HFF-Myc (cell line): ENCODE measurements at regions not wholly inside any gene's neighbourhood (a gene's known extent, or its start where the extent isn't known, plus 50 kb on each side); places are given as distances from the start of the nearest gene placed in this dataset.

Experiments
- DNase-seq: peaks from one replicate; pipeline ENCODE4 v3.0.0-alpha.2; 2011; ENCODE audit warnings: low read depth; ENCODE audit errors: extremely low read depth
- H3K4me3 ChIP-seq: replicated peaks from 2 replicates; pipeline ENCODE4 v1.5.1; 2011; ENCODE audit warnings: low read depth, mild to moderate bottlenecking, control low read depth, low read length
- CTCF ChIP-seq: IDR thresholded peaks from 2 replicates; pipeline ENCODE4 v1.5.1; 2012; ENCODE audit warnings: mild to moderate bottlenecking, low read depth, low read length, control low read depth; ENCODE audit errors: missing control alignments

- no peak for DNase-seq
- TF ChIP-seq CTCF: no peak
- H3K4me3 ChIP-seq: no peak overlapping the region
Measured at GRCh38 chr7:32158751-32159745, 88.8 kb upstream of the PDE1C start.

GRCh38 chr7:32158076-32158475, 87.9 kb upstream of the PDE1C start:
- TF ChIP-seq CTCF: no peak
- no peak overlapping the region for H3K4me3 ChIP-seq
- no peak for DNase-seq

GRCh38 chr7:32155712-32156111, 85.5 kb upstream of the PDE1C start:
- H3K4me3 ChIP-seq: no peak overlapping the region
- TF ChIP-seq CTCF: no peak
- DNase-seq: no peak

- no peak overlapping the region for H3K4me3 ChIP-seq
- TF ChIP-seq CTCF: no peak
- DNase-seq: no peak
Measured at GRCh38 chr7:32154797-32155196, 84.6 kb upstream of the PDE1C start.

- no peak overlapping the region for H3K4me3 ChIP-seq
- no peak for DNase-seq
- no peak for TF ChIP-seq CTCF
Measured at GRCh38 chr7:32153006-32153405, 82.8 kb upstream of the PDE1C start.

GRCh38 chr7:32152576-32152975, 82.4 kb upstream of the PDE1C start:
- no peak overlapping the region for H3K4me3 ChIP-seq
- no peak for DNase-seq
- no peak for TF ChIP-seq CTCF
